T follicular helper cell (primary cell): ENCODE measurements at regions not wholly inside any gene's neighbourhood (a gene's known extent, or its start where the extent isn't known, plus 50 kb on each side); places are given as distances from the start of the nearest gene placed in this dataset.

Experiments
- DNase-seq: peaks from one replicate; pipeline ENCODE4 v3.0.0-alpha.2; 2020; ENCODE audit warnings: low read depth

GRCh38 chr3:5618170-5618569, 430.7 kb downstream of the EDEM1 start:
- DNase-seq = no peak

DNA sequence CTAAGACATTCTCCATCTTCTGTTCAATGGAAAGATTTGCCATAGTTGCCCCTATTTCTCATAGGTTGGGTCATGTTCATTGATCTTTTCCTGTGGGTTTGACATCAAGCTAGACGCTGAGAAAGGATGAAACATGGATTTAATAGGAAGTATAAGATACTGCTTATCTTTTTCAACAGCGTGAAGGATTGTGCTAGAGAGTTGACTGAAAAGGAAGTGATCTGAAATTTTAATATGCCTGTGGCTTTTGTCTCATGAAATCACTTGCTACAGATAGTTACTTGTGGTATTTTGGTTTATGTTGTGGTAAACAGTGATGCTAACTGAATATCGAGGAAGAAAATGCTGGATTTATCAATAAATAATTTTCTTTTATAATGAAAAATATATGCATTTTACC, 442.9 kb downstream of the EDEM1 start:
- no peak for DNase-seq

DNA sequence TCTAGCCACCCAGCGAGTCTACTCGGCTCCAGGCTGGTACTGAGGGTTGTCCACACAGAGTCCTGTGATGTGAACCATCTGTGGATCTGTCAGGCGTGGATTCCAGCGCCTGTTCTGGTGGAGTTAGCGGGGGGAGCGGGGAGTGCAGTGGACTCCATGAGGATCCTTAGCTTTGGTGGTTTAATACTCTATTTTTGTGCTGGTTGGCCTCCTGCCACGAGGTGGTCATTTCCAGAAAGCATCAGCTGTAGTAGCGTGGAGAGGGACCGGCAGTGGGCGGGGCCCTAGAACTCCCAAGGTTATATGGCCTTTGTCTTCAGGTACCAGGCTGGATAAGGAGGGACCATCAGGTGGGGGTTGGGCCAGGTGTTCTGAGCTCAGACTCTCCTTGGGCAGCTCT, 446.5 kb downstream of the EDEM1 start:
- DNase-seq = no peak

DNA sequence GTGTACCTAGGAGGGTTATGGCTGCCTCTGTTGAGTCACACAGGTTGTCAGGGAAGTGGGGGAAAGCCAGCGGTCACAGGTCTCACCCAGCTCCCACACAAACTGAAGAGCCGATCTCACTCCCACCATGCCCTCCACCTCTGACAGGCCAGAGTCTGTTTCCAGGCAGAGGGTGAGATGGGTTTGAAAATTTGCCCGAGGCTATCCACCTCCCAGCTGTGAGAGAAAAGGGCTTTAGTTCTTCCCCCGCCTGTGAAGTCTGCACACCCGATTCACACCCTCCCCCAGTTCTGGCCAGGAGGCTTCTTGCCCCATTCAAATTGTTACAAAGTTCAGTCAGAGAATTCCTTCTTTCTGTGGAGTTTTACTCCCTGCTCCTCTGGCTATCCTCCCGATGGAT, 446.9 kb downstream of the EDEM1 start:
- DNase-seq = no peak

GRCh38 chr3:5635746-5636145, 448.2 kb downstream of the EDEM1 start:
- no peak for DNase-seq

GRCh38 chr3:5638550-5638949, 451.0 kb downstream of the EDEM1 start:
- no peak for DNase-seq

GRCh38 chr3:5644773-5645670, 457.5 kb downstream of the EDEM1 start:
- DNase-seq = no peak

DNA sequence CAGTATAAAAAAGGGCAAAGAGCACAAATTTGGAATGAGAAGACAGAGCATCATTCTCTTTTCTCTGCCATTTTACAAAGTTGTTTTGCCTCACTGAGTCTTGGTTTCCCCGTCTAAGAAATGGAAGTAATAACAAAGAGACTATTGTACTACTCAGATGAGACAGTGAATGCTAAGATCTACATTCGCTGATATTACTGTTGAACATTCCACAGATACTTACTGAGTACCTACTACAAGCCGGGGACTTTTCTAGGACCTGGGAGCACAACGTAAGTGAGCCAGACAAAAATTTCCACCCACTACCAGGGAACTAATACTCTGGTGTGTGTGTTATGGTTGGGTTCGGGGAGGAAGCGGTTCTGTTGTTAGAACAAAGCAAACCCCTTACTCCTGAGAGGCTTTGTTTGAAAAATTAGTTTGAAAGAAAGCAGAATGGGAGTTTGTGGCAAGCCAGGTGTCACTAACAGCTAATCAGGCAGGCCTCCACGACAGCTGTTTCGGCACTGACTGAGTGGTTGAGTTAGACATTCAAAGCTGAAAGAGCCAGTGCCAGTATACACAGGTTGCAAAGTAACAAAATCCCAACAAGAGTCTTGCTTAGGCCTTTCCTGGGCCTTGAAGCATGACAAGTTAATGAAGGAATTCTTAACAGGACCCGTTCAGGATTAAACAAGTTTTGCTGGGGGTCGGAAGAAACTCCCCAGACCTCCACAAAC, 458.3 kb downstream of the EDEM1 start:
- no peak for DNase-seq

- DNase-seq = no peak
These were observed 462.8 kb downstream of the EDEM1 start for GRCh38 chr3:5650303-5650702.

DNA sequence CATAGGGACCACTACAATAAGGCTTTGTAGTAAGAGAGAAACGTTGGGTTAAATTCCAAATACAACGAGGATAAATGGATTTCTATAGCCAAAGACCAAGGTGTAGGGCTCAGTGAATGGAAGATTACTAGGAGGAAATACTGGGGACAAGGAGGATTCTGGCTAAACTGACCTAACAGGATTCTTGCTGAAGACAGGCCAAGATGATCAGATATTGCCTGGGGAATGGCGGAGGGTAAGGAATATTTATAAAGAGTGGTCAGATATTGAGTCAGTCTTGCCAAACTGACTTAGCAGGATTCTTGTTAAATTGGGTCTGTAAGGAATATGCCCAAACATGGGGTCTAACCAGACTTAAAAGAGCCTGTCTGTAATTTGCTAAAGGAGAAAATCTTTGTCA, 463.8 kb downstream of the EDEM1 start:
- DNase-seq = no peak

- no peak for DNase-seq
These were observed 466.1 kb downstream of the EDEM1 start for GRCh38 chr3:5653426-5654143.

GRCh38 chr3:5657106-5657505, 469.6 kb downstream of the EDEM1 start:
- no peak for DNase-seq

DNA sequence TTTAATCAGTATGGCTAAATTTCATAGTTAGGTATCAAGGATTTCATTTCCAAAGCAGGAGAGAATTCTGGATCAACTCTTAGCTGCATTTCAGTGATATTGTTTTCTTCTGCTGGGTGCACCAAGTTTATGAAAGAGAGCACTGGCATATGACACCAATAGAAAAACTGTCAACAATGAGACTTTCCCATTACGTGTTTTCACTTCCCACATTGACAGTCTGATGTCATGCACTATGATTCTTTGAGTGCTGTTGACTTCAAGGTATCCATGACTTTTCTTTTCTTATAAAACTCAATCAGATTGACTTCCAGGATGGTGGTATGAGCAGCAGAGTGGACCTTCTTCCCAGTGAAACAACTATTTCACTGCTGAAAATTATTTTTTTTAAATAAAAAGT, 476.1 kb downstream of the EDEM1 start:
- DNase-seq = no peak

DNA sequence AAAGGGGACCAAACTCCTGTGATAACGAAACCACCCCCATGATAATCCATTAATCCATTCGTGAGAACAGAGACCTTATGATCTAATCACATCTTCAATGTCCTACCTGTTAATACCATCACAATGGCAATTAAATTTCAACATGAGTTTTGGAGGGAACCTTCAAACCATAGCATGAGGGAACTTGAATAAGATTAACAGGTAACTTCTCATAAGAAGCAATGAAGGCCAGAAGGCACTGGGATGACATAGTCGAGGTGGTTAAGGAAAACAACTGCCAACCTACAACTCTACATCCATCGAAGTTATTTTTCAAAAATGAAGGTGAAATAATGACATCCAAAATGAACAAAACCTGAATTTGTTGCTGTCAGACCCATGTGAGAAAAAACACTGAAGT, 478.9 kb downstream of the EDEM1 start:
- DNase-seq = no peak

DNA sequence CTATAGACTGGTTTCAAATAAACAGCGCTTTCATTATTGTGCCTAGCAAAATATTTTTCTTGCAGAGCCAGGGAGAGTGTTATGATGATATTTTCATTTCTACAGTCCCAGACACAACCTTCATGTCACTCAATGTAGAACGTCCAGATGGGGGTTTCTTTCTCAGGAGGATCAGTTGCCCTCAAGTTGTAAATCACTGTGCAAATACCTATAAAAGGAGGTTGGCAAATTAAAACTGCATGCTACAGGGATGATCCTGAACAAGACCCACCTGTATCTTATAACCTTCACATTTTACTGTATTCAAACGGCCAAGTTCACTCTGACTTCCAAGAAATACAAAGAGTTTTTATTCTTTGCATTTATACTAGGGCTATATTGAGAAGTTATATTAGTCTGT, 486.0 kb downstream of the EDEM1 start:
- DNase-seq = no peak

DNA sequence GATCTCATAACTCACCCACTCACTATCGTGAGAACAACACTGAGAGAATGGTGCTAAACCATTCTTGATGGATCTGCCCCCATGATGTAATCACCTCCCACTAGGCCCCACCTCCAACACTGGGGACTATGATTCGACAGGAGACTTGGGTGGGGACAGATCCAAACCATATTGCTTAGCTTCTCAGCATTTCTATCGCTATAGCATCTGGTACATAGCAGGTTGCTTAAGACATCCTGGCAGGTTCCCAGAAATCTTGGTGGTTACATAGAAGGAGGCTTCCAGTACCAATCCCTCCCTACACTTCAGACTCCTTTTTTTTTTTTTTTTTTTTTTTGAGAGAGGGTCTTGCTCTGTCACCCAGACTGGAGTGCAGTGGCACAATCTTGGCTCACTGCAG, 487.8 kb downstream of the EDEM1 start:
- no peak for DNase-seq

GRCh38 chr3:5677555-5677954, 490.0 kb downstream of the EDEM1 start:
- DNase-seq = no peak

- no peak for DNase-seq
These were observed 490.7 kb downstream of the EDEM1 start for GRCh38 chr3:5678248-5678647.

- DNase-seq = no peak
These were observed 491.3 kb downstream of the EDEM1 start for GRCh38 chr3:5678844-5679243.

DNA sequence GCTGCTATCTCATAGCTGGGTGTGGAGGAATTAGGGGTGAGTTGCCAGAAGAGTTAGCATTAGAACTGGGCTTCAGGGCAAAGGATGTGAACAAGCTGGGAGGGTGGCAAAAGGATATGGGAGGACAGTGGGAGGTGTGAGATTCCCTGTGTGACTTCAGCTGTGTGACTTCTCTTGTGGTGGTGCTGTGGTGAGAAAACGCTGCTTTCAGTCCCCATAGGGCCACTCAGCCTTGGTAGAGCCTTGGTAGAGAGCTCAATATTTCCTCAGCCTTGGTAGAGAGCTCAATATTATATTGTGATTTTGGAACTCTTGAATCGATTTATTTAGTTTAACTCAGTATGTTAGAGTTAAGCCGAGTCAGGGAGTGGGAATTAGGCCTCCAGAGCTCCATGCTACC, 499.7 kb downstream of the EDEM1 start:
- no peak for DNase-seq

- no peak for DNase-seq
These were observed 503.0 kb downstream of the EDEM1 start for GRCh38 chr3:5690490-5690889.

- DNase-seq = no peak
These were observed 503.5 kb downstream of the EDEM1 start for GRCh38 chr3:5690904-5691532.
